ENCODE measurements at regions not wholly inside any gene's neighbourhood (a gene's known extent, or its start where the extent isn't known, plus 50 kb on each side); places are given as distances from the start of the nearest gene placed in this dataset.
A peak's percentile ranks its signal among the peaks of the same experiment; 100 is the strongest.

GRCh38 chr2:65525616-65526231 lies 93.3 kb upstream of the SPRED2 start:
- no peaks in the 10 kb centered on the region for H3K4me1 ChIP-seq
- no peaks in the 10 kb centered on the region for H3K36me3 ChIP-seq
- intact Hi-C loops (cut with micrococcal nuclease), result no loop called here
- TF ChIP-seq, protein P1, sequence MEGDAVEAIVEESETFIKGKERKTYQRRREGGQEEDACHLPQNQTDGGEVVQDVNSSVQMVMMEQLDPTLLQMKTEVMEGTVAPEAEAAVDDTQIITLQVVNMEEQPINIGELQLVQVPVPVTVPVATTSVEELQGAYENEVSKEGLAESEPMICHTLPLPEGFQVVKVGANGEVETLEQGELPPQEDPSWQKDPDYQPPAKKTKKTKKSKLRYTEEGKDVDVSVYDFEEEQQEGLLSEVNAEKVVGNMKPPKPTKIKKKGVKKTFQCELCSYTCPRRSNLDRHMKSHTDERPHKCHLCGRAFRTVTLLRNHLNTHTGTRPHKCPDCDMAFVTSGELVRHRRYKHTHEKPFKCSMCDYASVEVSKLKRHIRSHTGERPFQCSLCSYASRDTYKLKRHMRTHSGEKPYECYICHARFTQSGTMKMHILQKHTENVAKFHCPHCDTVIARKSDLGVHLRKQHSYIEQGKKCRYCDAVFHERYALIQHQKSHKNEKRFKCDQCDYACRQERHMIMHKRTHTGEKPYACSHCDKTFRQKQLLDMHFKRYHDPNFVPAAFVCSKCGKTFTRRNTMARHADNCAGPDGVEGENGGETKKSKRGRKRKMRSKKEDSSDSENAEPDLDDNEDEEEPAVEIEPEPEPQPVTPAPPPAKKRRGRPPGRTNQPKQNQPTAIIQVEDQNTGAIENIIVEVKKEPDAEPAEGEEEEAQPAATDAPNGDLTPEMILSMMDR (IDR thresholded peaks at IDR 0.05; ENCODE audit: borderline replicate concordance), result no peak
- no peak overlapping the region for H3K4me3 ChIP-seq
- no peaks in the 10 kb centered on the region for H3K27me3 ChIP-seq (ENCODE audit: low read depth)
- H3K9me3 ChIP-seq (replicated peaks), result no peaks in the 10 kb centered on the region
- H3K27ac ChIP-seq (replicated peaks), result peak overlapping the region; percentile 24
- no peak for DNase-seq

GRCh38 chr2:65522922-65523321 lies 90.5 kb upstream of the SPRED2 start:
- H3K27ac ChIP-seq (replicated peaks), result no peak overlapping the region
- no peak overlapping the region for H3K4me3 ChIP-seq
- H3K4me1 ChIP-seq, result no peaks in the 10 kb centered on the region
- no peaks in the 10 kb centered on the region for H3K27me3 ChIP-seq (ENCODE audit: low read depth)
- no peak for DNase-seq
- H3K36me3 ChIP-seq, result no peaks in the 10 kb centered on the region
- intact Hi-C loops (cut with micrococcal nuclease), result no loop called here
- H3K9me3 ChIP-seq (replicated peaks), result no peaks in the 10 kb centered on the region
- TF ChIP-seq, protein P1 (IDR thresholded peaks at IDR 0.05; ENCODE audit: borderline replicate concordance), result no peak

DNA sequence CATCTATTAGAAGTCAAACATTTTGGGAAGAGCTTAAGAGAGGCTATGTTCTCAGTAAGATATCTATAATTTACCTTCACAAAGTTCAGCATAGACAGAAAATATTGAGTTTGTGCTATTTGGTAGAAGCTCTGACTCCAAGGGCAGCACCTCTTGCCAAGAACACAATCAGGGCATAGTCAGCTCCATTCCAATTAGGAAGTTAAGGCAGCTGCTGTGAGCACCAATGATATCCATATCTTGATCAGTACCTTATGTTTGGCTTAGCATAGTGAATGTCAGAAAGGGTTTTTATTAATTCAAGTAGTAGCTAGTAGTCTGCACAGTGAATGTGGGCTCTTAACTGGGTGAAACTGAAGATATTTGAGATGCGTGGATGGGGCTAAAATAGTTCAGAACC lies 86.4 kb upstream of the SPRED2 start:
- DNase-seq, result no peak
- Histone ChIP-seq H3K36me3 (no peaks in the 10 kb centered on the region), H3K4me3 (no peak overlapping the region), H3K4me1 (no peaks in the 10 kb centered on the region), H3K27ac (replicated peaks) (no peak overlapping the region), H3K9me3 (replicated peaks) (no peaks in the 10 kb centered on the region), H3K27me3 (ENCODE audit: low read depth) (no peaks in the 10 kb centered on the region)
- intact Hi-C loops (cut with micrococcal nuclease), result no loop called here
- TF ChIP-seq, protein P1 (IDR thresholded peaks at IDR 0.05; ENCODE audit: borderline replicate concordance), result no peak

- DNase-seq, result no peak
- TF ChIP-seq, protein P1 (IDR thresholded peaks at IDR 0.05; ENCODE audit: borderline replicate concordance), result no peak
- Histone ChIP-seq H3K27ac (replicated peaks) (no peak overlapping the region), H3K27me3 (ENCODE audit: low read depth) (peaks cover 7% of the 10 kb centered on the region), H3K4me3 (no peak overlapping the region), H3K4me1 (no peaks in the 10 kb centered on the region), H3K9me3 (replicated peaks) (no peaks in the 10 kb centered on the region), H3K36me3 (no peaks in the 10 kb centered on the region)
- intact Hi-C loops (cut with micrococcal nuclease), result no loop called here
These were observed 82.3 kb upstream of the SPRED2 start for GRCh38 chr2:65514555-65515195.

DNA sequence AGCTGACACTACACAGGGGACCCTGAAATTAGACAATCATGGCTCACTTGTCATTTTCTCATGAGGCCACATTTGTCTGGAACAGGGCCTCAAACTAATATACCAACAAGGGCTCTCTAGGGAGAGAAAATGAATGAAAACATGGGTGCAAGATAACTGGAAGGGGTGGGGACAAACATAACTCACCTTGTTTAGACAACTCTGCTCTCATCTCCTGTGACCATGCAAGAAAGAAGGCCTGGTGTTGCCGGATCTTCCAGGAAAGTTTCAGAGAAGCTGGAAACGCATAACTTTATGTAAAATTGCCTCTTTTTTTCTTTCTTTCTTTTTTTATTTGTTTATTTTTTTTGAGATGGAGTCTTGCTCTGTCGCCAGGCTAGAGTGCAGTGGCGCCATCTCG lies 80.4 kb upstream of the SPRED2 start:
- intact Hi-C loops (cut with micrococcal nuclease), result no loop called here
- DNase-seq, result no peak
- Histone ChIP-seq H3K9me3 (replicated peaks) (peaks cover 3% of the 10 kb centered on the region), H3K4me3 (no peak overlapping the region), H3K4me1 (no peaks in the 10 kb centered on the region), H3K27ac (replicated peaks) (no peak overlapping the region), H3K27me3 (ENCODE audit: low read depth) (peaks cover 13% of the 10 kb centered on the region), H3K36me3 (no peaks in the 10 kb centered on the region)
- TF ChIP-seq, protein P1 (IDR thresholded peaks at IDR 0.05; ENCODE audit: borderline replicate concordance), result no peak
